GM19239 (cell line): ENCODE measurements at regions not wholly inside any gene's neighbourhood (a gene's known extent, or its start where the extent isn't known, plus 50 kb on each side); places are given as distances from the start of the nearest gene placed in this dataset.
"Not testable (repeated sequence)": the region's sequence is repeated elsewhere in the genome, so short reads cannot be mapped to it uniquely, and the experiment has no call there.

Experiments used
- DNase-seq: peaks from one replicate; pipeline ENCODE4 v3.0.0; 2011; ENCODE audit warnings: low spot score; ENCODE audit not compliant: insufficient read length
- FAIRE-seq: peaks from 2 replicates; lab custom pipeline; 2011; peaks lifted over from hg19 to GRCh38; lab: Jason Lieb, UNC

DNA sequence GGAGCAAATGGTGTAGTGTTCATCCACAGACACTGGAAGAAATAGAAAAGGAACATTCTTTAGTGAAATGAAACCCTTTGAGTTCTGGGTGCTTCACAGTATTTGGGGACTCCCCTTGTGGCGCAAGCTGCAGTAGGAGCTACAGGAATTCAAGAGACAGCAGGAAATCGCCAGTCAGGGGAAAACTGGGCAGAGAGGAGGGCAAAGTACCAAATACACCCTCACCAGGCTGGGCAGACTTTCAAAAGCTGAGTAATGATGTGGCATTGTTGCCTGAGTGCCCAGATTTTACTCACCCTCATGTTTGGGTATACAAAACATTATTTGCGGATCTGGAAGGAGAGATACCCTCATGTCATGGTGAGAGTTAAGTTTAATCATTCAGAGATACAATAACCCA lies 97.9 kb downstream of the SOD2 start:
- DNase-seq (no peak), FAIRE-seq (no peak)

DNA sequence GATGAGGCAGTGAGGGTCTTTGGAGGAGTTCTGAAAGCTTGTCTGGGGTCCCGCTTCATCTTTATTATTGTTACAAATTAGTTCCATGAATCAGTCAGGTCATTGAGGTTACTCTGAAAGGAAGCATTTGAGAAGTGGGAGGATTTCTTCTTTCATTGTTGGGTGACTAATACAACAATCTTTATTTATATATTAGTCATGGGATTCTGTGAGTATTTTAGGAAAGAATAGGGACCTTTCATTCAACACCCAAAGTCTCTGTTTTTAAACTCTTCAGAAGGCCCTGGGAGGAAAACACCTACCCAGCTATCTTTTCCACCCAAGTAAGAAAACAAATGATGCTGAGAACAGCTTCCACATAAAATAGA lies 98.3 kb downstream of the SOD2 start:
- DNase-seq (no peak), FAIRE-seq (no peak)

DNA sequence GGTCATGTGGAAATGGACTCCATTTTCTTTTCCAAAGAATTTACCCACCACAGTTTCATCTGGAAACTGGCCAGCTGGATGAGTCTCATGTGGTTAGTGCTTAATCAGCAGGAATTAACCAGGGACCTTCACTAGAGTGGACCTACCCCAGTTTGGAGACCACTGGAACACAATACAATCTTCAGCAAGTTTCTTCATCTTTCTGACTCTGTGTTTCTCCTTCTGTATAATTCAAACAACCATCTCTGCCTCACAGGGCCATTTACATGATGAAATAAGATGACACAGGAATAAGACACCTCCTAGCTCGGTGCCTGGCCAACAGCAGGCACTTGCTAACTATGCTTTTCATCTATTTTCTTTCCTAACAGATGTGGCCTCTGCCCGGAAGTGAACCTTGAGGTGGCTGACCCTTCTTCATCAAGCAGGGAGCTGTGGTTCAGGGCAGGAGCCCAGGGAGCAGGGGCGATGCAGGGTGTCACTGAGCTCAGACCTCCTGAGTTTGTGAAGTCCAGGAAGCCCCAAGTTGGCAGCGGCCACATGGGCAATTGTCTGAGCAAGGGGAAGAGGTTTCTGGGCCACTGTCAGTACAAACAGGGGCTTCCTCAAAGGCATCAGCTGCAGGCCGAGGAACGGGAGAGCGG lies 98.8 kb downstream of the SOD2 start:
- DNase-seq (no peak), FAIRE-seq (no peak)

DNA sequence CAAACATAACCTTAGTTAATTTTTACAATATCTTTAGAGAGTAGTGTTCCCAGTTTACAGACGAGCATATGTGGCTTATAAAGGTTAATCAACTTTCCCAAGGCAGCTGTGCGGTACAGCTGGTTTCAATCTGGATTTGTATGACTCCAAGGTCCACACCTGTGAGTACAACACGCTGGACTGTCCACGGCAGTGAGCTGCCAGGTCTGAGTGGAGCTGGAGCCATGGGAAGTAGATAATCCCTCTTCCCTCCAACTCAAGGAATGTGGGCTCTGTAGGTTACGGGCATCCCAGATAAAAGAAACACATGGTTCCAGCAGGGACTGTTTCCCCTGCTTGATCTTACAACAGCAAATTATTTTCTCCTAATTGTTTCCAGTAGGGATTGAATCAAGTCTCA lies 102.2 kb downstream of the SOD2 start:
- DNase-seq (no peak), FAIRE-seq (no peak)

DNA sequence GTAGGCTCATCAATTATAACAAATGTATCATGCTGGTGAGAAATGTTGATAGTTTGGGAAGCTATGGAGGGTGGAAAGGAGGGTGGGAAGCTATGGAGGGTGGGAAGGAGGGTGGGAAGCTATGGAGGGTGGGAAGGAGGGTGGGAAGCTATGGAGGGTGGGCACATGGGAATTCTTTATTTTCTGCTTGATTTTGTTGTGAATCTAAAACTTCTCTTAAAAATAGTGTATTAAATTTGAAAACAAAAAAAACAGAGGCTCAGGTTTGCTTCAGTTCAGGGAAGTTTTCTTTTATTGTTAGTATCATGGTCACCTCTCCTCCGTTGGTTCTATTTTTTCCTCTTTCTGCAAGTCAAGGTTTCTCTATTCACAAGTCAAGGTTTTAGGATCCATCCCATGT lies 106.4 kb downstream of the SOD2 start:
- no peak for FAIRE-seq
- DNase-seq, result no peak

DNA sequence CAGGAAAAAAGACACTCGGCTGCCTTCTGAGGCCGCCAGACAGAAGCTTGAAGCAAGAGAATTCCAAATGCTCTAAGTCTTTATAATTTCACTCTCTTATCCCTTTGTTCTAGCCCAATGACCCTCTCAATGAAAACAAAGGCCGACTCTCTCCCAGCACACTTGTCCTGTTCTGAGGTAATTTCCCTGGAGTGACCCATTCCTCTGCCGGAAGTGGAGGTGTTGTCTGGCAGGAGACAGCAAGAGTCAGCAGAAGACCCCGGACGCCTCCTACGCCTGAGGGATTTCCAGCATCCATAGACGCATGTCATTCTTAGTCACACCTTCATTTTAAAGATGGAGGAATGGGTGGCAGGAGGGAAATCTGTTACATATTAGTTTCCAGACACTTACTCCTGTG lies 110.3 kb downstream of the SOD2 start:
- FAIRE-seq (no peak), DNase-seq (no peak)

DNA sequence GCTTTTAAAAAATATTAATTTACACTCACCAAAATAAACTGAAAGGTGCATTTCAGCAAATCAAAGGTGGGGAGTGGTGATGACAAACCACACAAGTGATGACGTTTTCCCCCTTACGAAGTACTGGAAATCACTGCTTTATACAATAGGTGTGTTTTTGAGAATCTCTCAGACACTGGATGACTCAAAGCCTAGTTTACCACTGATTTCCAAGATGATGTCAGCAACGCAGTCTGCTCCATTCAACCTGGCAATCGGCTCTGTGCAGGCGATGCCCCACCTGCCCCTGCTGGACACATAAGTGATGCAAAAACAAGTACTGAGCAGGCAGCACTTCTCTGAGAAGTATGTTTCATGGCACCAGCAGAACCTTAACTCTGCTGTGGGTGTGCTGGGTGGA lies 114.4 kb downstream of the SOD2 start:
- no peak for DNase-seq
- FAIRE-seq, result no peak

DNA sequence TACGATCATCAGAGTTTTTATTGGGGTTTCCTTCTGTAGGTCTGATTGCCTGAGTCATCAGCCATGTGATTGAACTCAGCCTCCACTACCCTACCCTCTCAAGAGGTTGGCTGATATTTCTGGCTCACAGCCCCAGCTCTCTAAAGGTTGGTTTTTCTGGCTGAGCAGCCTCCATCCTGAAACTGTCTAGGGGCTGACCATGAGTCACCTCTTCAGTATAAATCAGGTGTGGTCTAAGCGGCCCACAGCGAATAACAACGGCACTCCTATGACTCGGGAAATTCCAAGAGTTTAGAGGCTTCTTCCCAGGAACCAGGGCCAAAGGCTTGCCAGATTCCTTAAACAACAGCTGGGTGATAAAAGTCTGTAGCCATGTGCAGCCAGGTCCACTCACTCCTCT lies 115.5 kb downstream of the SOD2 start:
- DNase-seq (no peak), FAIRE-seq (no peak)

DNA sequence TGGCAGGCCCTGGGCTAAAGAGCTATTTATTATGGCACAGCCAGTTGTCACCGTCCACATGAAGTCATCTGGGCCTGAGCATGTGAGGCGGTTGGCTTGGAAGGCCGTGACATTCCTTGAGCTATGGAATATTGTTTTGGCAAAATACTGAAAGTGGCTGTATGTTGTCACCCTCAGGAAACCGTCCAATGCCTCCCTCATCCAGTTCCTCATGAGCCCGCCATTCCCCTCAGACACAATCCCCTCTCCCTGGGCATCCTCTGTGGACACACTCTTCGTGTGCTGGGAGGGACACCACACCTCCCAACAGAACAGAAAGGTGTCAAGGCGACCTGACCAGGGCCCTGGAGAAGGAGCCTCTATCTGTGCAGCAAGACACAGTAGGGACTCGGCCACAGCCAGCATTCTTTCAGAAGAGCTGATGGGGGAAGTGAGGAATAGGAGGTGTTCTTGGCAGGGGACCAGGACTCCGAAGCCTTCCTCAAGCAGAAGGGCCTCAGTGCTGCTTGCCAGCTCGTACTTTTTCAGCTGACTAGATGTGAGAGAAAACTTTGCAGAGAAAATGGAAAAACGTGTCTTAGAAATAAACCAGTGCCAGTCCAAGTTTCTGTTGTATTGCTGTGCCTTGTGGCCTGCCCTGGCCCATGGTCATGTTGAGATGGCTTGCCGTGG lies 120.5 kb downstream of the SOD2 start:
- FAIRE-seq, result no peak
- DNase-seq, result no peak

DNA sequence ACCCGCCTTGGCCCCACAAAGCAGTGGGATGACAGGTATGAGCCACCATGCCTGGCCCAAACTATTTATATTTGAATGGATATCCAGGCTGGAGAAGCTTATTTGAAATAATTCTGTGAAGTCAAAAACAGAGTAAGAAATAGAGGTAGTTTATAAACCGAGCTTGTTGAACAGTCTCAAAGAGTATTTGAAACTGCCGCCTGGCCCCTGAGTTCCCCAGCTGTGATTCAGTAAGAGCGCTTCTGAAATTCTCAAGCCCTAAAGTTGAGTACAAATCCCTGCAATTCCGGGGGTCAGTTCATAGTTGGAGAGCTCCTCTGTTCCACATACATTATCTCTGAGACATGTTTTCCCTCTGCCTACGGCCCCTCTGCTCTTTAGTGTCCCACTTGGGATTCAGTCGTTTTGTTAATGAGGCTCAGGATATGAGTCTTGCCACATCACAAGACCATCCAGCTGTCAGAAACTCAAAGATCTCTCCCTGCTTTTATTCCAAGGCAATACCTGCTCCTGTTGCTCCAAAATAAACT lies 127.8 kb downstream of the SOD2 start:
- no peak for DNase-seq
- no peak for FAIRE-seq

DNA sequence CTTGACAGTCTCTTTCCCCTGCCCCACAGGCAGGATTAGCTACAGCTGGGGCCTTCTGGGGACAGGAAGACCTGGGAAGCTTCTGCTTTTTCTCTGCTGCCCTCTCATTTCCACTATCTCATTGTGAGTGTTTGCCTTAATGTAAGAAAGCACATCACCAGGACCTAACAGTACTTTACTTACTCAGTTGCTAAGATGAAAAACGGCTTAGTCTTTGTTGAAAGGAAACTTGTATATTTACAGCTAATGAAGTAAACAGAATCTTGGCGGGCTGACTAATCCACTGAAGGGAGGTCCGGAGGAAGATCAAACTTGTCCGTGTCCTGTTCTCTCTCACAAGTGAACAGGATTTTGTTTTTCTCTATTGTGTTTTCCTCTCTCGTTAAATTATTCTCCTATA lies 128.6 kb downstream of the SOD2 start:
- DNase-seq, result no peak
- FAIRE-seq, result no peak

DNA sequence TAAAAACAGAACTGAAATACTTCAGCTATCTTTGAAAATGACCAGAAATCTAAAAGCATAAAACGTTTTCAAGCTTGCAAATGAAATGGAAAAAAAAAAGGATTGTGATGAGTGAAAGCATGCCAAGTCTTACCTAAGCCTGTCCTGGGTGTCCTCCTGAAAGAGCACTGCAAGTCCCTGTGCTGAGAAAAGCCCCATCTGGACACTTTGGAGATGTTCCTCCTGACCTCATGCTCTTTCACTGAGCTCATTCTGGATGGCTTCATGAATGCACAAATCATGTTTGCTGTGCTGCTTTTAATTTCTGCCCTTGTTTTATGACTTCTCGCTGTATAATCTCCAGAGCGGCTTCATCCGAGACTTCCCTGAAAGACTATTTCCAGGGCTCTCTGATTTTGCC lies 136.0 kb downstream of the SOD2 start:
- DNase-seq (no peak), FAIRE-seq (no peak)

DNA sequence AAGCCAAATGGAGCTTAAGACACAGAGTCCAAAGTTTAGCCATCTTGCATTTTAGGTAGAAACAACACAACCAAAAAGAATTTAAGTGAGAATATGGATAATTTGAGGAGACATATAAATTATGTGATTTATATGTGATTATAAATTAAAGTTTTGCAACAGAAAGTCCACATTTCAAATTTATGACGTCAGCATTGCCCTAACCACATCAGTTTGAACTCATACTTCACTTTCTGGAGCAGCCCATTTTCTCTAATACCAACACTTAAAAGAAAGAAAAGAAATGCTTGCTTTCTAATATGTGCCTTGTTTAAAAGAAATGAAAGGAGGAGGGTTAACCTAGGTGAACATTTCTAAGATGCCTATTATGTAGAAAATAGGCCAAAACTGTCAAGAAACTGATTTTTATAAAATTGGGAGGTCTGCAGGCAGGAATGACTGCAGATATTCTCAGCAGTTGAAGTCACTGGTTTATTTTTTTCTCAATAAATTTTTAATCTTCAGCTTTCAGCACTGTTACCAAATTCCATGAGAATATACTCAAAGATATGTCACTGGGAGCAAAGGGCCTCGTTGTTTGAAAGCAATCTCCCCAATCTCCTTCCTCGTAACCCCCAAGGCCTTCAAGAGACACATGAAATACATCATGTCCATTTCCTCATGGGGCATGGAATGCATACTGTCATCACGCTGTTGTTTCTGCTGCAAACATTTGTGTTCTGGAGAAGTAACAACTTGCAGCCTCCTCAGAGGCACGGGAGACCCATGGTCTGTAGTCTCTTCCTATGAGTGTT lies 137.8 kb downstream of the SOD2 start:
- DNase-seq (no peak), FAIRE-seq (no peak)

DNA sequence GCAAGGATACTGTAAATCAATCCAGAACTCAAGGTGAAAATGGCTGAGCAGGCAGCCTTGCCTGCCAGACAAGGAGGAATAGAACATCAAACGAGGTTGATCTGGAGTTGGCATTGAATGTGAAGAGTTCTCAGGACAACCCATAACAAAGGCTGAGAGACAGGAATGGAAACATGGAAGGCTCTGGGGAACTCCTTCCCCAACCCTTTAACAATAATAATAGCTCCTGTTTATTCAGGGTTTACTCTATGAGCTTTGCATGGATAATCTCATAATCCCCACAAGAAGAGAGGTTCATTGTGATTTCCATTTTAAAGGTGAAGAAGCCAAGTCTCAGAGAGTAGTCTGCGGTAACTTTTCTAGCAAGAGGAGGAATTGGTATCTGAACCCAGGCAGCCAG lies 151.7 kb downstream of the SOD2 start:
- no peak for FAIRE-seq

DNA sequence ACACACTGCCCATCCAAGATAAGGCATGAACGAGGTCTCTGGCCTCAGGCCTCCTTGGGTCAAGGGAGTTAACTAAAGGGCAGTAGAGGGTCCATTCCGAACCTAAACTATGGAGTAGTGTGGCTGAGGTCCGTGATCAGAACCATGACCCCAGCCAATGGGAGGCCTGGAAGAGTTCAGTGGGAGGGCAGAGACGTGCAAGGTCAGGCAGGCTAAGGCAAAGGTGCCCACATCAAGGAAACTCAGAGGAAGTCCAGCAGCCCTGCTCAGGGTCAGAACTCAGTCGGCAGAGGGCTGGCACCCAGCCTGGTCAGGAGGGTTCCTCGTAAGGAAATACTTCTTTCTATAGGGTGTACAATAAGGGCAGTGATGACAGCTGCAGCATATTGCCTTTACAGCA lies 152.2 kb downstream of the SOD2 start:
- FAIRE-seq (no peak), DNase-seq (no peak)

More for the DNA sequence above, 151.7 kb downstream of the SOD2 start:
- DNase-seq, result no peak

DNA sequence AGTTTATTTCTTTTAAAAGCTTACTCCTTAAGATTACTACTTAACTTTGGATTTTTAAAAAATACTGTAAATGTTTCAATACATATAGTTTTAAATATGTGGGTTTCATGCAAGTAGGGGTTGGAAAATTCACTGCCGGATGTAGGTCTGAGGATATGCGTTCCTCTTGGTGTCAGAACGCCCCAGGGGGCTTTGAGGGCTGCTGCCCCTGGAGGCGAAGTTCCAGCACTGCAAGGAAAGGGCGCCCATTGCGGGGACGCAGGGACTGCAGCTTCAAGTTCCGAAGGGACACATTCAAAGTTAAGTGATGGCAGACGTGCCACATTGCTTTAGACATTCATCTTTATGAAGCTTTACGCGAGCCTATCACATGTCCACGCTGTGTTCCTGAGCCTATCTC lies 152.9 kb downstream of the SOD2 start:
- no peak for DNase-seq

DNA sequence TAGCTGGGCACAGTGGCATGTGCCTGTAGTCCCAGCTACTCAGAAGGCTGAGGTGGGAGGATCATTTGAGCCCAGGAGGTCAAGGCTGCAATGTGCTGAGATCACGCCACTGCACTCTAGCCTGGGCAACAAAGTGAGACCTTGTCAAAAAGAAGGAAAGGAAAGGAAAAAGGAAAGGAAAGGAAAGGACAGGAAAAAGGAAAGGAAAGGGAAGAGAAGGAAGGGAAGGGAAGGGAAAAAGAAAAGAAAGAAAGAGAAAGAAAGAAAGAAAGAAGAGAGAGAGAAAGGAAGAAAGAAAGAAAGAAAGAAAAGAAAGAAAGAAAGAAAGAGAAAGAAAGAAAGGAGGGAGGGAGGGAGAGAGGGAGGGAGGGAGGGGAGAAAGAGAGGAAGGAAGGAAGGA lies 155.0 kb downstream of the SOD2 start:
- DNase-seq, FAIRE-seq: not testable (repeated sequence)

More for the DNA sequence above, 152.9 kb downstream of the SOD2 start:
- FAIRE-seq, result no peak

DNA sequence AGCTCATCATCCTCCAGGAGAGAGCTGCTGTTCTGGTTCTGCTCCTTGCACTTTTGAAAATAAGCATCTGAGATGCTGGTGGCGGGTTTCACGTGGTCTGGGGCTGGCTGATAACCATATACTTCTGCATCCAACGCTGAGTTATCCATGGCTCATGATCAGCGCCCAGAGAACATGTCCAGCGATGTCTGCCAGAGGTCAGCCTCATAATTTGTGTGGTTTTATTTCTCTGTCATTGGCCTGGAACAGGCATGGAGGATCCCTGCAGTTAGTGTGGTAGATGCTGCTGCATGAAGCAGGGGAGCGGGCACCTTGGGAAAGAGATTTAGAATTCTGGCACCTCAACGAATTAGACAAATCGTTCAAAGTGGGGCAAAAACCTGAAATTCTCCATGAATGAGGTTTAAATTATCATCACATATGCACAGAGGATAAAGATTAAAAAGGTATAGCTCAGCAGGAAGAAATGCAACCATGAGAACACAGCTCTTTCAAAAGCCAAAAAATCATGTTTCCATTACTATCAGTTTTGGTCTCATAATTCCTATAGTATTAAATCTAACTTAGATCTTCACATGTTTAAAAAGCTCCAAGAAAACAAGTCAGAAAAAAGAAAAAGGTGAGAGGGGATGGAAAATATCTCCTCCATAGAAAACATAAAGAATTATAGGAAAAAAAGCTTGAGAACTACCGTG lies 157.2 kb downstream of the SOD2 start:
- FAIRE-seq (no peak), DNase-seq (no peak)

DNA sequence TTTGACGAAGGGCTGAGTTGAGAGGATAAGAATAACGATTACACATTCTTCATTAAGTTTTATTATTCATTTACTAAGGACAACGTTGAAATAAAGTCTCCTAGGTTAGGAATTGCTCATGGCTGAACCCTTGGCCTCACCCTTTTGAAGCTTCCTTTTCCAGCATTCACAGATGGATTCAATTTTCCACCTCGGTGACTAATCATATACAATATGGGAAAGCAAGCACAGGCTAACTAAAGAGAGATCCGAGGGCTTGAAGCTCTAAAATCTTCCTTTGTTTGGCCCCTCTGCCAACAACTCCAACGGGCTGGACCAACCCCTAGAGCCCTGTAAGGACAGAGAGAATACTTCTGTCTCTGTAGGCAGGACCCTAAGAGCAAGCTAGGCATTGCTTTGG lies 159.5 kb downstream of the SOD2 start:
- DNase-seq, result no peak
- FAIRE-seq, result no peak

DNA sequence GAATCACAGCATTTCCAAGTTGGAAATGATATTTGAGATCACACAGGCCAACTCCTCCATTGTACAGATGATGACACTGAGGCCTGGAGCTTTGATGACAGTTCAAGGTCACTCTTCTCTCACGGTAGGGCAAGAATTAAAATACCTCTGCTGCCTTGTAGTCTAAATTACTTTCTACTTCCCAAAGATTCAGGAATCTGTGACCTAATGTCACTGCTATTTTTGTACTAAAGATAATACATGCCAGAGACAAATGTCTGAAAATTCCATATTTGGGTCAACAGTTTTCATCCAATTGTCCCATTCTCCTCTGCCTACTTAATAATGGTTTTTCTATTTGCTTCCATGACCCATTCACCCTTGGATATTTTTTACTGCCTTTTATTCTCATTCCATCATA lies 160.0 kb downstream of the SOD2 start:
- DNase-seq (no peak), FAIRE-seq (no peak)

DNA sequence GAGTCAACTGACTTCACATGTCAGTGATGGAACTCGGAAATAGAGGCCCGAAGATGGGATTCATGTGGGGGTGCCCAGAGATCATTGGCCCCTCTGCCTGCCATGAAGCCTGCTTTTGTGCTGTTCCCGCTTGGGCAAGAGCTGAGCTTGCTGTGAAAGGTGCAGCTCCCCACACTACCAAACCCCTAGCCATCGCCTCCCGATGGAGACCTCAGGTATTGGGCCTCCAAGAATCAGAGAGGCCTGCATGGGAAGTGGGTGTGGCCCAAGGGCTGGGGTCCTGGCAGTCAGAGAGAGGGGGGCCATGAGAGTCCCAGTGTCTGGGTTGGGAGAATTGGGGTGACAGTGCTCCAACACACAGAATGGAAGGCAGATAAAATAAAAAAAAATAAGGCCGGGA lies 160.9 kb downstream of the SOD2 start:
- DNase-seq, result no peak
- FAIRE-seq, result no peak
